Cardiac fibroblast (primary cell): ENCODE measurements at regions not wholly inside any gene's neighbourhood (a gene's known extent, or its start where the extent isn't known, plus 50 kb on each side); places are given as distances from the start of the nearest gene placed in this dataset.
"Not testable (repeated sequence)": the region's sequence is repeated elsewhere in the genome, so short reads cannot be mapped to it uniquely, and the experiment has no call there.

Experiments
- DNase-seq, 2 donors: peaks; one replicate each; pipeline versions ENCODE4 v3.0.0 to v3.0.0-alpha.2; 2010; ENCODE audit warnings: low read depth in 2 of 2
- H3K4me3 ChIP-seq, 2 donors: replicated peaks in 1 of 2; 1 replicate in 1 of 2; 2 replicates in 1 of 2; pipeline ENCODE4 v1.5.1; 2011; ENCODE audit warnings: low read depth in 2 of 2, low read length in 2 of 2, mild to moderate bottlenecking in 2 of 2, moderate library complexity in 1 of 2
- CTCF ChIP-seq: IDR thresholded peaks from one replicate; pipeline ENCODE4 v1.5.1; 2011; ENCODE audit warnings: low read depth, mild to moderate bottlenecking, low read length, inconsistent platforms

GRCh38 chr18:35807811-35808335 lies 164.6 kb upstream of the RMP24 start:
- no peak overlapping the region for H3K4me3 ChIP-seq
- DNase-seq: no peak
- TF ChIP-seq CTCF: no peak

DNA sequence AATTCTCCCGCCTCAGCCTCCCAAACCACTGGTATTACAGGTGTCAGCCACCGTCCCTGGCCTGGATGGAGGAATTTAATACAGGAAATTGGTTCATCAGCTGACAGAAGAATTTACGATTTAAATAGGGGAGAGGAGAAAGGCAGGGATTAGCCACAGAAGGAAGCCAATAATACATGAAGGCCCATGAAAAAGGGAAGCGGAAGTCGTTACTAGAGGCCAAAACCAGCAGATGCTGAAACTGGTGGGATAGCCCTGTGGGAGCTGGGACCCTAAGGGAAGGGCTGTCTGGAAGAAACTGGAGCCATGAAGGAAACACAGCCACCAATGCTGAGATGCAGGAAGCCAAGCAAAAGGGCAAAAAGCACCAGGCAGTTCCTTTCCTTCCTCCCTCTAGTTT lies 163.7 kb upstream of the RMP24 start:
- no peak overlapping the region for H3K4me3 ChIP-seq
- TF ChIP-seq CTCF: no peak
- DNase-seq: no peak

DNA sequence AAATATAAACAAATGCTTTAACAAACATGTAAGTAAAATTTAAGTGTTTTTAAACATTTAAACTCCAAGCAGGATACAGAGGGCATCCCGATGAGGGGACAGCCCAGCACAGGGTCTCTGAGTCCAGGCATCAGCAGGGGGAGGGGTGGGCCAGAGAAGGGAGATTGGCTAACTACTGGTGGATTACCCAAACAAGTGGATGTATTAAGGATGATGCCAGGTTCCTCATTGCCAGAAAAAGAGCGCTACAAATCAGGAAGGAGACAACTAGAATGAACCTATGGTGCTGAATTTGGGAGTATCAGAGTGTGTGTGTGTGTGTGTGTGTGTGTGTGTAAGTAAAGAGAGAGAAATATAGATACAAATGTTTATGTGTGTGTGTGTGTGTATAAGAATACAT lies 162.0 kb upstream of the RMP24 start:
- H3K4me3 ChIP-seq: no peak overlapping the region
- no peak for DNase-seq

GRCh38 chr18:35811896-35812295 lies 160.6 kb upstream of the RMP24 start:
- TF ChIP-seq CTCF: no peak
- H3K4me3 ChIP-seq: no peak overlapping the region
- peak in 1 of 2 donors; percentile 7 for DNase-seq

More for the DNA sequence above, 162.0 kb upstream of the RMP24 start:
- no peak for TF ChIP-seq CTCF

GRCh38 chr18:35815011-35815410 lies 157.5 kb upstream of the RMP24 start:
- DNase-seq, H3K4me3 ChIP-seq: not testable (repeated sequence)

- TF ChIP-seq CTCF: no peak
- DNase-seq: no peak
- H3K4me3 ChIP-seq: no peak overlapping the region
Observed at GRCh38 chr18:35816003-35816402, 156.5 kb upstream of the RMP24 start.

- no peak for TF ChIP-seq CTCF
- H3K4me3 ChIP-seq: no peak overlapping the region
- DNase-seq: no peak
Observed at GRCh38 chr18:35817604-35818352, 154.7 kb upstream of the RMP24 start.
